ENCODE measurements at regions not wholly inside any gene's neighbourhood (a gene's known extent, or its start where the extent isn't known, plus 50 kb on each side); places are given as distances from the start of the nearest gene placed in this dataset.

DNA sequence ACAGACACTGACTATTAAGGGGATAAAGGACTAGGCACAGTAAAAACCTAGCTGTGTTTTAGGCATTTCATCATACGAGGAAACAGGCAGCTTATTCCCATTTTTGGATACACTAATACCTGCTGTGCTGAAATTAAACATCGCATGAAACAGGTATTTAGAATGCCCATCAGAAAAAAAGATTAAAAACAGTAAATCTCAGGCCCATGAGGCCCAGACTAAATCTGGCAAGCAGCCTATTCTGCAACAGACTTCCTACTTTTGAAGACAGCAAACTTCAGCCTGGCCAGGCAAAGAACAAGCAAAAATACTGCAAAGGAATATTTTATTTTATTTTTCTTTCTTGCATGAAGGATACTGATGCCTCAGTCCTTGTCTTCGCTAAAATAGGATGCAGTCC lies 240.2 kb downstream of the LMO4 start:
- DNase-seq = no peak

DNA sequence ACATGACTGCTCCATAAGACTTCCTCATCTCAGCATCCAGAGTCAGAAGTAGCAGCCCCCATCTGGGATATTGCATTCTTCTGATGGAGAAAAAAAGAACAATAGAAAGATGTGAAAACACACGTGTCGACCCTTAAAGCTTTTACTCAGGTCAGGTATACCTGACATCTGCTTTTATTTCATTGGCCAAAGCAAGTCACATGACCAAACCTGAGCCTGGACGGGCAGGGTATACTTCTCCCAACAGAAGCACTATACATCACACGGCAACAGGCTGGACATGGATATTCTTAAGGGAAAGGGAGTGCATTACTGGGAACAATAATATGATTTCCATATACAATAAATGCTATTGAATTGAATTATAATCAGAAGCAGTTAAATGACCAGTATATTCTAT lies 243.3 kb downstream of the LMO4 start:
- no peak for DNase-seq

DNA sequence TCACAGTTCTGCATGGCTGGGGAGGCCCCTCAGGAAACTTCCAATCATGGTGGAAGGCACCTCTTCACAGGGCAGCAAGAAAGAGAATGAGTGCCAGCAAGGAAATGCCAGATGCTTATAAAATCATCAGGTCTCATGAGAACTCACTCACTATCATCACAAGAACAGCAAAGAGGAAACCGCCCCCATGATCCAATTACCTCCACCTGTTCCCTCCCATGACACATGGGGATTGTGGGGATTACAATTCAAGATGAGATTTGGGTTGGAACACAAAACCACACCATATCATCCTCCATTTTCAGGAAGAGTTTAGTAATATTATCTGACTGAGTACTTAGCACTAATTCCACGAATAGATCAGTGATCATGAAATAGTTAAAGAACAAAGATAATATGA lies 244.2 kb downstream of the LMO4 start:
- DNase-seq = no peak

DNA sequence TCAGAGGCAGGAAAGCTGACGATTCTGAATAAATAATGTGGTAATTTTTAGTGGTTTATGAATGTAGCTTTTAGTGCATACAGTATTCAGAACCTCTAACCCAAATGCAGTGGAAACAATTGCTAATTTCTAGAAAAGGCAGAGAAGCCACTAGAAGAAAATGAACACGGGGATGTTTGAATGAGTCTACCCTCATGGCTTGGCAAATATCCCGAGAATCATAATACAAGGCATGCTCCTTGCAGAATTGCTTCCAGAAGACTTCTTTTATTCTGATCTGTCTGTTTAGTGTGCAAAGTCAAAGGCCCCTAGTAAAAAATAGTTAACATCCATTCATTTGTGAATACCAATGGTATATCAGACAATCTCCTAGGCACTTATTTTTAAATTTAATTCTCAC lies 246.8 kb downstream of the LMO4 start:
- DNase-seq = no peak

DNA sequence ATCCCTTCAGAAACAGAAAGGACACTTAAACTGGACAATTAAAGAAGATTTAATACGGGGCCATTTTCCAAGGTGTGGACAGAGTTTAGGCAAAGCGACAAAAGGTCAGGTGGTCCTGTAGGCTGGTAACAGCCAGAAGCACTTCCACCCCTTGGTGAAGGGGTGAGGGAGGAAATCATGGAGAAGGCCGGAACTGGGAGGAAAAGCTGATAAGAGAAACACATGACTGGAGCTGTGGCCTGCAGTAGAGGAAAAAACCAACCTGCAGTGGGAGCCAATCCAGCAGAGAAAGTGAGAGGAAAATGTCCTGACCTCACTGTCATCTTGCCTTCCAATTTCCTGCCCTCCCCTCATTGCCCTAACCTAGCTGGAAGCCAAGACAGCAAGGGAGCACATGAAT lies 249.8 kb downstream of the LMO4 start:
- DNase-seq = no peak

DNA sequence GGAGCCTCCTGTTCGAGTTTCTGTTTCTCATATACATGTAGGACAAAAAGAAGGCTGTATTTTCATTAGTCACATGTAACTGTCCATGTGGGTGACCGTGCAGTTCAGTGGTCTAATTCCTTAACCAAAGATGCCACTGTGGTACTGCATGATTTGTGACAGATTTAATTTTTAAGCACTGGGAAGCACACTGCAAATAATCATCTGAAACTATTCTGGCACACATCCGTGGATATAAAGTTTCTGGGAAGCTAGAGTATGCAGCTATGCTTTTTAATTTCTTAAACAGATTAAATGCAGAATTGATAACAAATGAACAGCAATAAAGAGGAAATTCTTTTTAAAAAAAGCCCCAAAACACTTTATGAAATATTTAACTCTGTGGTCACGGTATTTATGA lies 254.8 kb downstream of the LMO4 start:
- DNase-seq = no peak

DNA sequence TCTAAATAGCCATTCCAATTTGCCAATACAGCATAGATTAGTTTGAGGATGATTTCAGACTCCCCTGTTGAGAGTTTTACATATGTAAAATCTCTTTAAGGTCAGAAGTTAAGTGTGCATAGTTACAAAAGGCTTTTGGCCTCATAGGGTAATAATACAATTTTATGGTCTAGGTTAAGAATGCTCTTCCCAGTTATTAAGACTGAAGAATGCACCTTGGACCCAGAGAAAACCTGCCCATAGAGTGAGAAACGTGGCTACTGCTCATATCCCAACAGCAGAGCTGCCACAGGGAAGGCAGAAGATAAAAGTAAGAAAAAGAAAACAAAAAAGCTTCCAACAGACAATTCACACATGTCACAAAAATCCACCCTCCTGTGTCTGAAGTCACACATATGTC lies 255.9 kb downstream of the LMO4 start:
- no peak for DNase-seq

DNA sequence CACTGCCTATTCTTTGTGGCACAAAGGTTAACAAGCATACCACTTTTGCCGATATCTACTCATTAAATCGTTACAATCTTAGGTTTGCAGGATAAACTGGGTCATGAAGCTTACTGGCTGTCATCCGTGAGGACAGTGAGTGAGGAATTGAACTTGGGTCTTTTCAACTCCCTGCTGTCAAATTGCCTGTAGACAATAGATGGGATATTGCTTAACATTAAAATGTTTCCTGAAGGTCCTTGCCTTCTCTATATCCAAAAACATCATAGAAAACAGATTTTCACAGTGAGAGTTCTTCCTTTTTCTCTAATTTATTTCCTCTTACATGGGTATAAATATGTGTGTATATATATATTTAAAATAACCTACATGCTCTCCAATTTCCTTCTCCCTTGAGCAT lies 257.8 kb downstream of the LMO4 start:
- no peak for DNase-seq

DNA sequence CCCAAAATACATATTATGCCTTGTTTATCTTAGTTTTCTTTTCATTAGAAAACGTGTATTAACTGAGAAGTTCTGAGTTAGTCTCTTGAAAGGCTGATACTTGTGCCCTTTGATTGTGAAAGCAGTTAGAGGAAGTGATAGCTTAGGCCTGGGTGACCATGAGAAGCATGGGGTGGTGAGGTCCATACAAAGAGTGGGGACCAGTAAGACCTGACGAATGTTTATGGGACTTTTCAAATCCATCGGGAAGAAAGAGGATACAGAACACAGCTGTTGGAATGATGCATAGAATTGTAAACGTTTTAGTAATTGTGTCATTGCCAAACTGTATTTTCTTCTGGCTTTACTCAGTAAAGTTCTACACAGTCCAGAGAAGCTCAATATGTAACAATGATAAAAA lies 259.8 kb downstream of the LMO4 start:
- no peak for DNase-seq

DNA sequence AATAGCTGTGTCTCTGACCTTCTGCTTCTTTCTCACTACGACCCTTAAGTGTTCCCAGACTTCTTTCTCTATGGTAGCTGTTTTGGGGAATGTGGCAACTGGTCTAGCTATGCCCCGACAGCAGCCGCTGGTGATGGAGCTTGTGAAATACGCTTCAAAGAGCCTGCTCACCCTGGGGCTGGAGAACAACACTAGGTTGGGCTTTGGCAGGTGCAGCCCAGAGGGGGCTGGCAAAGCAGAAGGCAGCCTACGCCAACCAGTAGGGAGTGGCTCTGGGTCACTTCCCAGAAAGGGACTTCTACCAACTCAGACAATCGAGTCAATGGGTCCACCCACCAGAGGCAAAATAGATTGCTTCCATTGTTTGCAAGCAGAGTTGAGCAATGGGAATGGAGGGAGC lies 262.8 kb downstream of the LMO4 start:
- DNase-seq = no peak

DNA sequence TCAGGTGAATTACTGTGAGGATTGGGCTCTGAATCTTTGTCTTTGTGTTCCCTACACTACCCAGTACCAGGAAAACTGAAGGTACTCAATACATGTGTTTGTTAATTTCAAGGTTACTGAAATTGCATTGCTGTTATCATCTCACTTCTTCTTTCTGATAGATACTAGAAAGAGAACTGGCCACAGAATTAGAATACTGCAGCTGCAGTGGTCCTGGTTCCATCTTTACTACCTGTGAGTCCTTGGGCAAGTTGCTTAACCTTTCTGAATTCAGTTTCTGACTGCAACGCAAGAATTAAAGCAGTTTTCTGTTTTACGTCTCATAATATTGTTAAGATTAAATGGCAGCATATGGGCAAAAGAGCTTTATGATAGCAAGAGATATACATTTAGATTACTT lies 263.5 kb downstream of the LMO4 start:
- DNase-seq = no peak

DNA sequence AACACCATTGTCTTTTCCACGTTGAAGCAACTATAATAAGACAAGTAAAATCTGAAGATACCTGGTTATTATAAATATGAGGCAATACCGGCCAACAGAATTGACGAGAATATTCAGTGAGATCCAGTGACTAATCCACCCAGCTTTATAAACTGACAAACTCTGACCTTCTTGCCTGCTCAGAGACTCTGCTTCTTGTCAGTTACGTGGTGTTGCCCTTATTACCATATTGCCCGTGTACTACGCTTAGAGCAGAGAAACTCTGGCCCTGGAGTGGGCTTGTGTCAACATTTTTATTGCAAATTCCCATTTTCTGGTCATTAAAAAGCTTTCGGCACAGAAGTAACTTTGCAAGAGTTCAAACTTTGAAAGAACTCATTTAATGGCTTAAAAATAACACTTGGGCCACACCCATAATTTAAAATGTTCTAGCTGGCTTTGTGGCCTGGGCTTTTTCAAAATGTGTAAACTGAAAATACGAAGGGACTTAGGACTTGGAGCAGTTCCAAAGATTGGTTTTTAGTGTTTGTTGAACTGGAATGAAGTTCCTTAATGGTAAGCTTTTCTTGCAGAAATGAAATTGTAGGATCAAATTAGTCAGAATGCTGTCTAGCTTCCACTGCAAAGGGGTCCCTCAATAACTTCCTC lies 266.2 kb downstream of the LMO4 start:
- DNase-seq = no peak

DNA sequence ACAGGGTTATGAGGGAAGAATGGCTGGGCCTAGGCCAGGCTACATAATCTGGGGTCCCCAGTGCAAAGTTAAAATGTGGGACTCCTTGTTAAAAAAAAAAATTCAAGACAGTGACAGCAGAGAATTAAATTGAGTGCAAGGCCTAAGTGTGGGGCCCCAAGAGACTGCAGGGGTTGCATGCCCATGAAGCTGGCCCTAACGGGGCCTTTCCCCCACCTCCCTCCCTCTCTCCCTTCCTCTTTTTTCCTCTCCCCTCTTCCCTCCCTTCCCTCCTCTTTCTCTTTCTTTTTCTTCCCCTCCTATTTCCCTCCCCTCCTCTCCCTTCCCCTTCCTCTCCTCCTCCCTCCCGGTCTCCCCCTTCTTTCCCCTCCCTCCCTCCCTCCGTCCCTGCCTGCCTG lies 266.7 kb downstream of the LMO4 start:
- no peak for DNase-seq

DNA sequence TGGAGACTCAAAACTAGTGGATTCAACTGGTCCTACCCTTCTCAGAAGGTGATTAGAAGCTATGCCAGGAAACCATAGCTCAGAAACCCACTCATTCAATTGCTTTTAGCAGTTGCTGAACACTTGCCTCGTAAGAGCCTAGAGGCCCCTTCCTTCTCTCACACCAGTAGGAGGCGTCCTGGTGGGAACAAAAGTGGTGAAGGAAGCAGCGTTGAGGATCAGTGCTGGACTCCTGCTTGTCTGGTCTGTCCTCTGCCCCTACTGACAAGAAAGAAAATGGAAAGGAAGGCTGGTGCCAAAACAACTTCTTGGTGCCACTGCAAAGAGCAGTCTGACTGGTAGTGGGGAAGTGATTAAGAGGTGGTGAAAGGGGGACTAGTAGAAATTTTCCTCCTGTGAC lies 269.7 kb downstream of the LMO4 start:
- no peak for DNase-seq

DNA sequence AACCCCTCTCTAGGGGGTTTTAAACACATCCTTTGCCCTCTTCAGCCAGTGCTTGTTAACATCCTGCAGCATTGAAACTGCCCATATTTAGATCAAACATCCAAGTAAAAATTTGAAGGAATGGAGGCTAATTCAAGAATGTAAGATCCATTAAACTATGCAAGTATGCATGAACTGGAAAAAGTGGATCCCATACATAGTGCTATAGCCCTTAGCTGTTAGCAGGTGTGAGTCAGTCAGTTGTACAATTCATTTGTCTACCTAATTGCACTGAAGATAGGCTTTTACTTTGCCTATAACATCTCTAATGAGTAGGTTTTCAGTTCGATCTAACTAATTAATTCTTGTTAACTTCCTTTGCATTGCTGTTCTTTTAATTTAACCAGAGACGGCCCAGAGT lies 270.9 kb downstream of the LMO4 start:
- DNase-seq = no peak

DNA sequence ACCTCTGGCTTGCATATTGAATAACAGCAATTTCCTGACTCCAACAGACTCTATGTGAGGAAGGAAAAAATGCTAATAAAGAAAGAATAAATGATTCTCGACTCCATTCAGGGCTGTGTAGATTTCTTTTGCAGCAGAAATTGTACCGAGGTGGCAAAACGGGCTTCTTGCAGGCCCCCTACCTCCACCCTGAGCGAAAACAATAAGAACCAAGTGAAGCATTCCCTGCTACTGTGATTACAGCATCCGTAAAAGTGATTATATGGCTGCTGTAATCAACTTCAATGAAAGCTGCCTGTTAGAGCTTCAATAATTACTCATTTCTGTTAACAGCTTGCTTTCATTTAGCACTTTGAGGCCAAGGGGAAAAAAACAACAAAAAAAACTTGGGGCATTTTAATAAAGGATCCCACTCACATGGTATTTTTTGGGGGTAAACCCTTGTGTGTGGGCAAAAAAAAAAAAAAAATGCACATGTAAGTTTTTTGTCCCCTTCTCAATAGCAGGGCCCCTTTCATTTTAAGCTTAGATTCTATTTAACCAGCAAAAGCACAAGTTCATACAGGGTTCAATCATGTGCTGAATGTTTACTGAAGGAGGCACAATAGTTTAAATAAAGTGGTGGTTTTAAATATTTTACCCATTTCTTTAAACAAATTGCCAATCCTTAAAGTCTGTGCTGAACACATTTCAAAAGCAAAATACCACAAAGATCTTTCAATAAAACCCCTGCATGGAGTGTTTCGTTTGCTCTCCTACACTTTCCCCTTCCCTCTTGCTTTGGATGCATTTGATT lies 271.6 kb downstream of the LMO4 start:
- DNase-seq = no peak

DNA sequence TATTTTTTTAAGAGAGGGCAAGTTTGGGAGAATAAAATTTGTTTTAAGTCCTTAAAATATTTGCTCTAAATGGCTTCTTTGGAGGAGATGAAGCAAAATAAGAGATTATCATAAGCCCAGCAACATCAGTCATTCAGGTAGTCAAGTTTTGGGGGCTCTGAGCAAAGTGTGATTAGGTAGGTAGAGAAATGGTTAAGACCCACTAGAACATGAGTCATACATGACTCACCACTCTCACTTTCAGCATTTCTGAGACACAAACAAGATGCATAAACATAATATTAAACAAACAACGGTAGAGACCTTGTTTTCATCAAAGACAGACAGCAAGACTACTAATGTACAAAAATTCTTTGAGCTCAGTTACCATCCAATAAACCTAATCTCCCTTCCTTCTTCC lies 272.2 kb downstream of the LMO4 start:
- no peak for DNase-seq

DNA sequence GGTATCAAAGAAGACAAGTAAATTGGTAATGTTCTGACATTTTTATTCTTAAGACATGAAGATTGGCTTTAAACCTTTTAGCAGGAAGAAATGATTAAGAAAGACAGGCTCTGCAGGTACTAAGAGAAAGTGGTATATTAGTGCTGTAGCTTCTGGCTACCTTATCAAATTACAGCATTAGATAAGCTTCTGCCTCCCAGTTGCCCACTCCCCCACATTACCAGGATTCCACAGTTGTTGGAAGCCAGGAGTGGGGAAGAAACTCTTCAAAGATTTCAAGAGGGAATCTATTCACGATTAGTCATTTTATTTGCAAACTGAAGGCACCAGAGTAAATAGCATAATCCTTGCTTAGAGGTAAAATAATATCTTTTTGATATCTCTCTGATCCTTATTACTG lies 274.9 kb downstream of the LMO4 start:
- DNase-seq = no peak

DNA sequence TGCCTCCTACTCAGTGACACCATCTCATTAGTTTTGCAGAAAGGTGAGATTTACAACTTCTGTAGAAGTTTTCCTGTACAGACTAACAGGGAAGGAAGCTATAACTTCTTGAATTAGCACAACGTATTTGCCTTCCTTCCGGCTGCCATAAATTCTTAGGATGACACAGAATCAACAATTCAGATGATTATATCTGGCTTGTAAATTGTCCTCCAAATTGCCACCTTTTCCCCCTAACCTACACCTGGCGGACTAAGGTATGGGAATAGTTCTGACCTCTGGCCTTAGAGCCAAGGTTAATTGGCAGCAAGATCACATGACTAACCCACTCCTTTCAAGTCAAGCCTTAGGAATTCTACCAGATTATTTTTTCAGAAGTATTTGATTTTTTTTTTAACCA lies 284.3 kb downstream of the LMO4 start:
- DNase-seq = no peak

DNA sequence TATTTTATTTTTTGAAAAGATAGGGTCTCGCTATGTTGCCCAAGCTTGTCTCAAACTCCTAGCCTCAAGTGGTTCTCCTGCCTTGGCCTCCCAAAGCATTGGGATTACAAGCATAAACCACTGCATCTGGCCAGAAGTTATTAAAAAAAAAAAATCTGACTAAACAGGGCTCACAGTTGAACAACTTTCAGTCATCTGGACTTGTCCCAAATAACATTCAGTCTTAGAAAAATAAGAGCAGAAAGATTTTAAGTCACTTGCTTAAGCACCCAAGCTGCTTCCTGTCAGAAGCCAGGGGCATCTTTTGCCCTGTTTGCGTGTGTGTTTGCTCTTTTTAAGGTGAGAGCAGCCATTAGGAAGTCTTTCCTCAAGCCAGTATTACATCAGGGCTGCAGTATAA lies 286.8 kb downstream of the LMO4 start:
- no peak for DNase-seq

DNA sequence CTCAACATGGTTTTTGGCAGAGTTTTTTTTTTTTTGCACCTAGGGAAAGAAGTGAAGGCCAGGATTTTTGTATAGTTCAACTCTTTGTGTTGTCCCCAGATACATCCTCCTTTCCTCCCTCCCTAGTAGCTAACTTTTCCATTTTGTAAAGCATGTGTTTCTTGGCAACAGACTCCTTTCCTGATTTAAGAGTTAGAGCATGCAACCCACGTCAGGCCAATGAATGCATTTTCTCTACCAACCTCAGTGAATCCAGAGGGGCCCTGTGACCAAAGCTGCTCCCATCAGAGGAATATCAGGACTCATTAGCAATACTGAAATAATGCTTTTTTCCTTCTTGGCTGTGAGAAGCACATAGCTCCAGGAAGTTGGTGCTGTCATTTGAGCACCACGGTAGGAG lies 287.2 kb downstream of the LMO4 start:
- DNase-seq = no peak

DNA sequence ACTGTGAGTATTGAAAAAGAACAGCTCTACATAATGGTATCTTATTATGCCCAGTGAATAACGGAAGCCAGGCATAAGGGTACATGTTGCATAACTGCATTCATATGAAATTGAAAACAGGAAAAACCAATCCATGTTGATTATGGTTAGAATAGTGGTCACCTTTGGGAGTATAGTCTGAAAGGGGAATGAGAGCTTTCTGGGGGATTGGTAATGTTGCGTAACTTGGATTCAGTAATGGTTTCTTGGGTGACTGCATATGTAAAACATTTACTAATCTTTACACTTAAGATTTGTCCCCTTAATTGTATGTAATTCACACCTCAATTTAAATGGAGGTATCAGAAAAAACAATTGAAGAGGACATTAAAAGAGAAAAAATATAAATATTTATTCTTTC lies 292.1 kb downstream of the LMO4 start:
- DNase-seq = no peak

DNA sequence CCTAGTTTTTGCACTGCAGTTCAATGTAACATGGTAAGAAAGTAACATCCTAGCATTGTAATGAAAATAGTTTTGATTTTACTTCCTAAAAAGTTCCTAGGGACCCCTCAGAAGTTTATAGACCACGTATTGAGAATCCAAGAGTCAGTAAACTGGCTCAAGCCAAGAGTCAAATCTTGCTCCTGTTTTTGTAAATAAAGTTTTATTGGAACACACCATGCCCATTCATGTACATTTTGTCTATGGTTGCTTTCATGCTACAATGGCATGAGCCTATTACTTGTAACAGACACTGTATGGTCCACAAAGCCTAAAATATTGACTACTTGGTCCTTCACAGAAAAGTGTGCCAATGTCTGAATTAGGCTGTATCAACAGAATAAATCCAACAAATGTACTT lies 301.0 kb downstream of the LMO4 start:
- DNase-seq = no peak

DNA sequence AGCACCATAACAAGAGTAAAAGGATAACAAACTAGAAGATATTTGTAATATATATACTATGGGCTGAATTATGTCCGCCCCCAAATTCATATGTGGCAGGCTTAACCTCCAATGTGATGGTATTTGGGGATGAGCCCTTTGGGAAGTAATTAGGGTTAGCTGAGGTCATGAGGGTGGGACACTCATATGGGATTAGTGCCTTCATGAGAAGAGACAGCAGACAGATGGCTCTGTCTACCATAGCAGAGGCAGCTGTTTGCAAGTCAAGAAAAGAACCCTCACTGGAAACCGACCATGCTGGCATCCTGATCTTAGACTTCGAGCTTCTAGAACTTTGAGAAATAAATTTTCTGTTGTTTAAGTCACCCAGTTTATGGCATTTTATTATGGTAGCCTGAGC lies 303.6 kb downstream of the LMO4 start:
- no peak for DNase-seq

Measured in activated CD4-positive, alpha-beta T cell treated with anti-CD3 and anti-CD28 coated beads for 4 hours (primary cell).